Aorta (tissue), 5 donors: ENCODE measurements at regions not wholly inside any gene's neighbourhood (a gene's known extent, or its start where the extent isn't known, plus 50 kb on each side); places are given as distances from the start of the nearest gene placed in this dataset.

Experiments
- ATAC-seq: fragments of 200-7000 bp; cut with Tn5 transposase; one replicate; pipeline ENCODE4 v1.9.1; 2022; ENCODE audit warnings: moderate library complexity; ENCODE audit not compliant: low FRiP score
- DNase-seq, 2 donors: peaks; one replicate each; pipeline ENCODE4 v3.0.0-alpha.2; 2020
- H3K27ac ChIP-seq, 2 donors: one replicate each; pipeline ENCODE4 v1.5.1; 2013; ENCODE audit warnings: low read length in 2 of 2, mild to moderate bottlenecking in 2 of 2, moderate library complexity in 2 of 2, control low read depth in 1 of 2, inconsistent platforms in 1 of 2, low read depth in 1 of 2
- H3K27me3 ChIP-seq, 2 donors: one replicate each; pipeline ENCODE4 v1.6.1; 2013; ENCODE audit warnings: control low read depth in 1 of 2, low read length in 1 of 2, mild to moderate bottlenecking in 1 of 2, moderate library complexity in 1 of 2; ENCODE audit not compliant: insufficient read depth in 2 of 2, control insufficient read depth in 1 of 2
- H3K36me3 ChIP-seq, 2 donors: one replicate each; pipeline ENCODE4 v1.6.1; 2013; ENCODE audit warnings: control low read depth in 1 of 2, low read length in 1 of 2, mild to moderate bottlenecking in 1 of 2; ENCODE audit not compliant: insufficient read depth in 2 of 2, control insufficient read depth in 1 of 2
- H3K4me1 ChIP-seq, 2 donors: one replicate each; pipeline ENCODE4 v1.6.1; 2013; ENCODE audit warnings: low read length in 2 of 2, control low read depth in 1 of 2, mild to moderate bottlenecking in 1 of 2, moderate library complexity in 1 of 2; ENCODE audit not compliant: insufficient read depth in 2 of 2, control insufficient read depth in 1 of 2
- H3K4me3 ChIP-seq, 2 donors: one replicate each; pipeline ENCODE4 v1.5.1; 2013; ENCODE audit warnings: low read length in 2 of 2, control low read depth in 1 of 2, mild to moderate bottlenecking in 1 of 2
- H3K9me3 ChIP-seq: one replicate; pipeline ENCODE4 v1.6.1; 2013; ENCODE audit warnings: mild to moderate bottlenecking, low read length; ENCODE audit not compliant: control insufficient read depth
- WGBS, 2 donors: extraction: QIAGEN DNeasy Blood & Tissue Kit; methylation state at CpG; one replicate each; pipeline ENCODE4 v1.1.7; 2013; 5-methylcytosine and 5-hydroxymethylcytosine counted together
- intact Hi-C, 2 donors: fragments of 100-400 bp; cut with DNase I; formaldehyde crosslinking; loops; one replicate each; pipeline versions ENCODE4 v1.14.2 to v1.15.0; 2022
- donor health status: healthy with polysubstance abuse.
- donor health status: Bipolar disorder and iron deficiency.
- donor health status: DM: no; HTN: no; CAD: no.
- donor health status: DM: no; HTN: no; CAD: no.
- donor health status: DM: yes; HTN: yes; CAD: no.

DNA sequence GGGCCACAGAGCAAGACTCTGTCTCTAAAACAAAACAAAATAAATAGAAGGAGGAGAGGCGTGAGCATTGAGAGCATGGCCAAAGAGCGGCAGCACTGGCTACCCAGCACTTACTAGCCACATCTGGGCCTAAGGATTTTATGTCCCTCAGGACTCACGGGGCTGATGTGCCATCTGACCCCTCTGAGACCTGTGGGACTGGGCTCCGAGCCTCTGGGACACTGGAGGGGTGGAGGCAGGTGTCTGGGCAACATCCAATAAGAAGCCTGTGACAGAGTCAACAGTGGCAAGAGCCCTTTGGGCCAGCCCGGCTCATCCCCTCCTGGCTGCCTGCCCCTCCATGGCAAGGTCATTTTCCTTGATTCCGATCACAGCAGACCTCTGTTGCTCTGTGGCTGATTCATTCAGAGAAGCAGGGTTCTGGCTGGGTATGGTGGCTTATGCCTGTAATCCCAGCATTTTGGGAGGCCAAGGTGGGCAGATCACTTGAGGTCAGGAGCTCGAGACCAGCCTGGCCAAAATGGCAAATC is 60.7 kb downstream of the RRM2 start:
- H3K9me3 ChIP-seq = no peaks in the 10 kb centered on the region
- no peak for ATAC-seq
- intact Hi-C loops = no loop called here
- H3K36me3 ChIP-seq = no peaks in the 10 kb centered on the region
- H3K4me3 ChIP-seq = no peak overlapping the region
- no peaks in the 10 kb centered on the region for H3K4me1 ChIP-seq
- H3K27ac ChIP-seq = no peak overlapping the region
- WGBS, 2 donors = 97 to 98% methylated on average over 7 of the region's 7 CpGs
- no peak for DNase-seq
- H3K27me3 ChIP-seq = no peaks in the 10 kb centered on the region

GRCh38 chr2:10184421-10184820 is 61.9 kb downstream of the RRM2 start:
- Histone ChIP-seq H3K27me3 (no peaks in the 10 kb centered on the region), H3K27ac (no peak overlapping the region), H3K4me1 (no peaks in the 10 kb centered on the region), H3K4me3 (no peak overlapping the region), H3K36me3 (no peaks in the 10 kb centered on the region), H3K9me3 (no peaks in the 10 kb centered on the region)
- intact Hi-C loops = no loop called here
- ATAC-seq (no peak), DNase-seq (no peak)
- 95 to 97% methylated on average over 6 of the region's 6 CpGs for WGBS, 2 donors

- Histone ChIP-seq H3K27me3 (no peaks in the 10 kb centered on the region), H3K4me1 (no peaks in the 10 kb centered on the region), H3K27ac (no peak overlapping the region), H3K4me3 (no peak overlapping the region), H3K36me3 (no peaks in the 10 kb centered on the region), H3K9me3 (no peaks in the 10 kb centered on the region)
- WGBS, 2 donors = 14 to 28% methylated on average over 8 of the region's 8 CpGs
- ATAC-seq (no peak), DNase-seq (no peak)
- intact Hi-C loops = no loop called here
Measured at GRCh38 chr2:10185046-10185445, 62.5 kb downstream of the RRM2 start.

GRCh38 chr2:10185755-10186154 is 63.2 kb downstream of the RRM2 start:
- H3K4me1 ChIP-seq = no peaks in the 10 kb centered on the region

GRCh38 chr2:10186868-10187535 is 64.5 kb downstream of the RRM2 start:
- DNase-seq = no peak
- Histone ChIP-seq H3K9me3 (no peaks in the 10 kb centered on the region), H3K27me3 (no peaks in the 10 kb centered on the region), H3K4me3 (no peak overlapping the region), H3K36me3 (no peaks in the 10 kb centered on the region), H3K4me1 (no peaks in the 10 kb centered on the region), H3K27ac (no peak overlapping the region)
- 94 to 95% methylated on average over 23 to 24 of the region's 24 CpGs for WGBS, 2 donors
- no peak for ATAC-seq
- intact Hi-C loops = no loop called here

More at GRCh38 chr2:10185755-10186154, 63.2 kb downstream of the RRM2 start:
- H3K27ac ChIP-seq = no peak overlapping the region
- WGBS, 2 donors = 65 to 77% methylated on average over 4 of the region's 4 CpGs
- intact Hi-C loops = no loop called here
- H3K9me3 ChIP-seq = no peaks in the 10 kb centered on the region
- ATAC-seq (no peak), DNase-seq (no peak)
- H3K27me3 ChIP-seq = no peaks in the 10 kb centered on the region
- no peaks in the 10 kb centered on the region for H3K36me3 ChIP-seq
- H3K4me3 ChIP-seq = no peak overlapping the region

GRCh38 chr2:10187661-10188060 is 65.1 kb downstream of the RRM2 start:
- H3K4me3 ChIP-seq = no peak overlapping the region
- no peaks in the 10 kb centered on the region for H3K27me3 ChIP-seq
- H3K9me3 ChIP-seq = no peaks in the 10 kb centered on the region
- 96% methylated on average over 14 of the region's 14 CpGs for WGBS, 2 donors
- ATAC-seq (no peak), DNase-seq (no peak)
- no peak overlapping the region for H3K27ac ChIP-seq
- H3K4me1 ChIP-seq = no peaks in the 10 kb centered on the region
- no peaks in the 10 kb centered on the region for H3K36me3 ChIP-seq
- intact Hi-C loops = no loop called here

GRCh38 chr2:10188211-10188610 is 65.7 kb downstream of the RRM2 start:
- Histone ChIP-seq H3K4me3 (no peak overlapping the region), H3K36me3 (no peaks in the 10 kb centered on the region)
- WGBS, 2 donors = 95 to 97% methylated on average over 7 of the region's 7 CpGs

GRCh38 chr2:10188729-10189305 is 66.3 kb downstream of the RRM2 start:
- intact Hi-C loops = no loop called here
- no peaks in the 10 kb centered on the region for H3K27me3 ChIP-seq
- H3K4me1 ChIP-seq = no peaks in the 10 kb centered on the region
- no peaks in the 10 kb centered on the region for H3K9me3 ChIP-seq
- H3K4me3 ChIP-seq = no peak overlapping the region
- no peaks in the 10 kb centered on the region for H3K36me3 ChIP-seq
- WGBS, 2 donors = 98 to 100% methylated on average over 12 of the region's 12 CpGs
- ATAC-seq (no peak), DNase-seq (no peak)
- no peak overlapping the region for H3K27ac ChIP-seq

More at GRCh38 chr2:10188211-10188610, 65.7 kb downstream of the RRM2 start:
- no peaks in the 10 kb centered on the region for H3K27me3 ChIP-seq
- no peaks in the 10 kb centered on the region for H3K4me1 ChIP-seq
- H3K27ac ChIP-seq = no peak overlapping the region
- no peaks in the 10 kb centered on the region for H3K9me3 ChIP-seq
- intact Hi-C loops = no loop called here
- ATAC-seq (no peak), DNase-seq (no peak)

GRCh38 chr2:10190255-10190654 is 67.7 kb downstream of the RRM2 start:
- Histone ChIP-seq H3K27ac (no peak overlapping the region), H3K36me3 (no peaks in the 10 kb centered on the region), H3K9me3 (no peaks in the 10 kb centered on the region), H3K4me1 (no peaks in the 10 kb centered on the region), H3K4me3 (no peak overlapping the region), H3K27me3 (no peaks in the 10 kb centered on the region)
- ATAC-seq = no peak
- no peak for DNase-seq
- 97 to 98% methylated on average over 3 of the region's 3 CpGs for WGBS, 2 donors
- intact Hi-C loops = no loop called here
